ENCODE measurements at regions not wholly inside any gene's neighbourhood (a gene's known extent, or its start where the extent isn't known, plus 50 kb on each side); places are given as distances from the start of the nearest gene placed in this dataset.

DNA sequence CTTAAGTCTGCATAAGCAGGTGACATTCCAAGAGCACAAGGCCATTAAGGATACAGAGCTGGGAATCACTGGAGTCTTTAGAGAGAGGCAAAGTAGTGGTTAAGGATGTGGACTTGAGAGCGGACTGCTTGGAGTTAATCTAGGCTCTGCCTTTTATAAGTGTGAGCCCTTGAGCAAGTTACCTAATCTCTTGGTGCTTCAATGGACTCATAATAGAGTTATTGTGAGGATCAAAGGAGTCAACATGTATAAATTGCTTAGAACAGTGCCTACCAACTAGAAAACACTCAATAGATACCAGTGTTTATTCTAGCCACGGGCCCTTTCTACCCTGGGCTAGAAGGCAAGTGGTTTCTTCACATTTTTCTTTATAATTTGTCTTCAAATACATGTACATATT lies 819.4 kb downstream of the NR2F1-AS1 start:
- H3K79me2 ChIP-seq (ENCODE audit: control insufficient read depth, low read length): no peaks in the 10 kb centered on the region
- no peaks in the 10 kb centered on the region for H3K9me2 ChIP-seq (replicated peaks; ENCODE audit: control insufficient read depth, low read length)
- no peak overlapping the region for H3K27ac ChIP-seq (ENCODE audit: low read depth, low read length)
- no peaks in the 10 kb centered on the region for H3K9me3 ChIP-seq (ENCODE audit: control insufficient read depth, insufficient read depth, low read length)
- no peaks in the 10 kb centered on the region for H3K36me3 ChIP-seq (ENCODE audit: control insufficient read depth, low read length)
- H3K4me2 ChIP-seq (ENCODE audit: low read length): no peak overlapping the region
- no peaks in the 10 kb centered on the region for H3K27me3 ChIP-seq (ENCODE audit: control insufficient read depth, low read length)
- no peak overlapping the region for H3K4me3 ChIP-seq (ENCODE audit: low read length)
- H3K4me1 ChIP-seq (ENCODE audit: control insufficient read depth, low read length): no peaks in the 10 kb centered on the region
- H3F3A ChIP-seq (ENCODE audit: control insufficient read depth, insufficient read depth): no peaks in the 10 kb centered on the region
- no peak for TF ChIP-seq EZH2phosphoT487 (IDR thresholded peaks at IDR 0.05; ENCODE audit: borderline replicate concordance, low read length)
- TF ChIP-seq, protein P1, sequence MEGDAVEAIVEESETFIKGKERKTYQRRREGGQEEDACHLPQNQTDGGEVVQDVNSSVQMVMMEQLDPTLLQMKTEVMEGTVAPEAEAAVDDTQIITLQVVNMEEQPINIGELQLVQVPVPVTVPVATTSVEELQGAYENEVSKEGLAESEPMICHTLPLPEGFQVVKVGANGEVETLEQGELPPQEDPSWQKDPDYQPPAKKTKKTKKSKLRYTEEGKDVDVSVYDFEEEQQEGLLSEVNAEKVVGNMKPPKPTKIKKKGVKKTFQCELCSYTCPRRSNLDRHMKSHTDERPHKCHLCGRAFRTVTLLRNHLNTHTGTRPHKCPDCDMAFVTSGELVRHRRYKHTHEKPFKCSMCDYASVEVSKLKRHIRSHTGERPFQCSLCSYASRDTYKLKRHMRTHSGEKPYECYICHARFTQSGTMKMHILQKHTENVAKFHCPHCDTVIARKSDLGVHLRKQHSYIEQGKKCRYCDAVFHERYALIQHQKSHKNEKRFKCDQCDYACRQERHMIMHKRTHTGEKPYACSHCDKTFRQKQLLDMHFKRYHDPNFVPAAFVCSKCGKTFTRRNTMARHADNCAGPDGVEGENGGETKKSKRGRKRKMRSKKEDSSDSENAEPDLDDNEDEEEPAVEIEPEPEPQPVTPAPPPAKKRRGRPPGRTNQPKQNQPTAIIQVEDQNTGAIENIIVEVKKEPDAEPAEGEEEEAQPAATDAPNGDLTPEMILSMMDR (IDR thresholded peaks at IDR 0.05; ENCODE audit: low read depth, low read length, poor library complexity, severe bottlenecking): no peak
- no peaks in the 10 kb centered on the region for H4K20me1 ChIP-seq (ENCODE audit: control insufficient read depth, insufficient read depth, low read depth, low read length)

- TF ChIP-seq, protein P1 (IDR thresholded peaks at IDR 0.05; ENCODE audit: low read depth, low read length, poor library complexity, severe bottlenecking): no peak
- TF ChIP-seq EZH2phosphoT487 (IDR thresholded peaks at IDR 0.05; ENCODE audit: borderline replicate concordance, low read length): no peak
- H3K4me3 ChIP-seq (ENCODE audit: low read length): no peak overlapping the region
- no peaks in the 10 kb centered on the region for H3K9me2 ChIP-seq (replicated peaks; ENCODE audit: control insufficient read depth, low read length)
- no peaks in the 10 kb centered on the region for H3K27me3 ChIP-seq (ENCODE audit: control insufficient read depth, low read length)
- H3K79me2 ChIP-seq (ENCODE audit: control insufficient read depth, low read length): no peaks in the 10 kb centered on the region
- H3K4me2 ChIP-seq (ENCODE audit: low read length): no peak overlapping the region
- no peak overlapping the region for H3K27ac ChIP-seq (ENCODE audit: low read depth, low read length)
- H3K4me1 ChIP-seq (ENCODE audit: control insufficient read depth, low read length): no peaks in the 10 kb centered on the region
- no peaks in the 10 kb centered on the region for H3F3A ChIP-seq (ENCODE audit: control insufficient read depth, insufficient read depth)
- H3K9me3 ChIP-seq (ENCODE audit: control insufficient read depth, insufficient read depth, low read length): no peaks in the 10 kb centered on the region
- H3K36me3 ChIP-seq (ENCODE audit: control insufficient read depth, low read length): no peaks in the 10 kb centered on the region
- no peaks in the 10 kb centered on the region for H4K20me1 ChIP-seq (ENCODE audit: control insufficient read depth, insufficient read depth, low read depth, low read length)
These were observed 820.5 kb downstream of the NR2F1-AS1 start for GRCh38 chr5:92760550-92760949.

DNA sequence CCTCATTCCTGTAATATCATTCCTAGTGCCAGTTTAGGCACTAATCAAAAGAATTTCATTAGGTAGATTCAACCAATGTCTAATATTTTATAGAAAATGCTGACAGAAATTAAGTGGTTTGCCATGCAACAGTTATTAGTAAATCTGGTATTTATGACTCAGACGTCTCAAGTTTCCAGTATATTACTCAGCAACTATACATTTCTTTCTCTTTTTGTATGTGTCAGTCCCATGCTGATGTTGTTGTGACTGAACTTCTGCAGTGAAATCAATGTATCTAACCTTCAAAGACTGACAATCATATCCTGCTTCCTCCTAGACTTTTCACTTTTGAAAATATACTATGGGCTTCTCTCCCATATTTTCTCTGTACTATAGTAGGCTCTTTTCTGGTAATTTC lies 822.5 kb downstream of the NR2F1-AS1 start:
- no peaks in the 10 kb centered on the region for H3K9me2 ChIP-seq (replicated peaks; ENCODE audit: control insufficient read depth, low read length)
- no peak overlapping the region for H3K4me2 ChIP-seq (ENCODE audit: low read length)
- H3K9me3 ChIP-seq (ENCODE audit: control insufficient read depth, insufficient read depth, low read length): no peaks in the 10 kb centered on the region
- no peaks in the 10 kb centered on the region for H3K36me3 ChIP-seq (ENCODE audit: control insufficient read depth, low read length)
- TF ChIP-seq, protein P1 (IDR thresholded peaks at IDR 0.05; ENCODE audit: low read depth, low read length, poor library complexity, severe bottlenecking): no peak
- TF ChIP-seq EZH2phosphoT487 (IDR thresholded peaks at IDR 0.05; ENCODE audit: borderline replicate concordance, low read length): no peak
- H3K27me3 ChIP-seq (ENCODE audit: control insufficient read depth, low read length): no peaks in the 10 kb centered on the region
- no peak overlapping the region for H3K4me3 ChIP-seq (ENCODE audit: low read length)
- H3K79me2 ChIP-seq (ENCODE audit: control insufficient read depth, low read length): no peaks in the 10 kb centered on the region
- no peaks in the 10 kb centered on the region for H4K20me1 ChIP-seq (ENCODE audit: control insufficient read depth, insufficient read depth, low read depth, low read length)
- H3F3A ChIP-seq (ENCODE audit: control insufficient read depth, insufficient read depth): no peaks in the 10 kb centered on the region
- H3K4me1 ChIP-seq (ENCODE audit: control insufficient read depth, low read length): no peaks in the 10 kb centered on the region
- H3K27ac ChIP-seq (ENCODE audit: low read depth, low read length): no peak overlapping the region

GRCh38 chr5:92749943-92750342 lies 831.1 kb downstream of the NR2F1-AS1 start:
- Histone ChIP-seq H3F3A (ENCODE audit: control insufficient read depth, insufficient read depth) (no peaks in the 10 kb centered on the region), H3K9me3 (ENCODE audit: control insufficient read depth, insufficient read depth, low read length) (no peaks in the 10 kb centered on the region), H3K36me3 (ENCODE audit: control insufficient read depth, low read length) (no peaks in the 10 kb centered on the region), H4K20me1 (ENCODE audit: control insufficient read depth, insufficient read depth, low read depth, low read length) (no peaks in the 10 kb centered on the region), H3K27ac (ENCODE audit: low read depth, low read length) (no peak overlapping the region), H3K9me2 (replicated peaks; ENCODE audit: control insufficient read depth, low read length) (no peaks in the 10 kb centered on the region), H3K4me1 (ENCODE audit: control insufficient read depth, low read length) (no peaks in the 10 kb centered on the region), H3K4me2 (ENCODE audit: low read length) (no peak overlapping the region), H3K27me3 (ENCODE audit: control insufficient read depth, low read length) (no peaks in the 10 kb centered on the region), H3K79me2 (ENCODE audit: control insufficient read depth, low read length) (no peaks in the 10 kb centered on the region), H3K4me3 (ENCODE audit: low read length) (no peak overlapping the region)
- TF ChIP-seq, protein P1 (IDR thresholded peaks at IDR 0.05; ENCODE audit: low read depth, low read length, poor library complexity, severe bottlenecking): no peak

Data from DOHH2 (cell line).